ENCODE measurements at regions not wholly inside any gene's neighbourhood (a gene's known extent, or its start where the extent isn't known, plus 50 kb on each side); places are given as distances from the start of the nearest gene placed in this dataset.

DNA sequence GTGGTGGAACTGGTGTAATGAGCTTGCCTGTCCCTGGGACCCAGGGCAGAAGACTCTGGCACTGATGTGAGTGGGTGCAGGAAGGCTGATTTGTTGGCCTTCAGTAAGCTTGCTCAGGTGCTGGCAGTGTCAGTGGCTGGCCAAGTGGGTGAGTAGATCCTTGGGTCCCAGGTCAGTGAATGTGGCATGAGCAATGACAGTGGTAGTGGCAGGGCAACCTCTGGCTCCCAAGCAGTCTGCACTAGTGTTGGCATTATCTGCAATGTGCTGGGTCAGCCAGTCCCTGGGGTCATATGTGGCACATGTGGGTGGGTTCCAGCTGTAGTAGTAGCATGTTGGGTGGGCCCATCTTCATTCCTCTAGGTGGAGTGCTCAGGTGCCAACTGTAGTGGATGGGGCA lies 640.9 kb upstream of the GRM3 start:
- no peak for TF ChIP-seq CTCF (IDR thresholded peaks at IDR 0.05; ENCODE audit: insufficient read depth in 1 of 2, low read depth in 1 of 2, low read length in 1 of 2, severe bottlenecking in 1 of 2, unreplicated experiment in 1 of 2)
- H3K27ac Mint-ChIP-seq (ENCODE audit: unreplicated experiment): no peak overlapping the region
- H3K9me3 Mint-ChIP-seq (ENCODE audit: unreplicated experiment): peaks cover 10% of the 10 kb centered on the region
- Histone ChIP-seq H3K4me1 (no peaks in the 10 kb centered on the region), H3K4me3 (ENCODE audit: low read depth, low read length) (no peak overlapping the region), H3K9me3 (no peaks in the 10 kb centered on the region), H3K36me3 (ENCODE audit: control insufficient read depth, insufficient read depth, low read length) (no peaks in the 10 kb centered on the region), H3K27me3 (replicated peaks; ENCODE audit: control insufficient read depth, insufficient read depth, low read length) (no peaks in the 10 kb centered on the region)
- H3K27me3 Mint-ChIP-seq (ENCODE audit: insufficient read depth, unreplicated experiment): no peaks in the 10 kb centered on the region
- no peaks in the 10 kb centered on the region for H3K4me1 Mint-ChIP-seq (ENCODE audit: low read depth, unreplicated experiment)
- no peak for DNase-seq
- ChIA-PET POLR2A (no interaction called here), CTCF (no interaction called here)
- intact Hi-C loops (cut with micrococcal nuclease; ENCODE audit: unreplicated experiment): no loop called here
- no peak overlapping the region for H3K4me3 Mint-ChIP-seq (ENCODE audit: unreplicated experiment)
- H3K36me3 Mint-ChIP-seq (ENCODE audit: insufficient read depth, unreplicated experiment): no peaks in the 10 kb centered on the region
- BruUV-seq (replicated peaks): no TSS peak

DNA sequence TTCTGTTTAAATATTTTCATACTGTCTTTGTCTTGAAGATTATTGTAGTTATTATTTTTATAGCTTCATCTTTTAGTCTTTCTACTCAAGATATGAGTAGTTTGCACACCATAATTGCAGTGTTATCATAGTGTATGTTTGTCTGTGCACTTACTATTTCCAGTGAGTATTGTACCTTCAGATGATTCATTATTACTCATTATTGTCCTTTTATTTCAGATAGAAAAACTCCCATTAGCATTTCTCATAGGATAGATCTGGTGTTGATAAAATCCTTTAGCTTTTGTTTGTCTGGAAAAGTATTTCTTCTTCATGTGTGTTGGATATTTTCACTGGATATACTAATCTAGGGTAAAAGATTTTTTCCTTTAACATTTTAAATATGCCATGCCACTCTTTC lies 646.2 kb upstream of the GRM3 start:
- Mint-ChIP-seq H3K36me3 (ENCODE audit: insufficient read depth, unreplicated experiment) (no peaks in the 10 kb centered on the region), H3K4me1 (ENCODE audit: low read depth, unreplicated experiment) (no peaks in the 10 kb centered on the region), H3K27me3 (ENCODE audit: insufficient read depth, unreplicated experiment) (no peaks in the 10 kb centered on the region), H3K9me3 (ENCODE audit: unreplicated experiment) (peaks cover 20% of the 10 kb centered on the region), H3K4me3 (ENCODE audit: unreplicated experiment) (no peak overlapping the region), H3K27ac (ENCODE audit: unreplicated experiment) (no peak overlapping the region)
- POLR2A ChIA-PET: no interaction called here
- TF ChIP-seq CTCF (IDR thresholded peaks at IDR 0.05; ENCODE audit: insufficient read depth in 1 of 2, low read depth in 1 of 2, low read length in 1 of 2, severe bottlenecking in 1 of 2, unreplicated experiment in 1 of 2): no peak
- Histone ChIP-seq H3K4me1 (no peaks in the 10 kb centered on the region), H3K36me3 (ENCODE audit: control insufficient read depth, insufficient read depth, low read length) (no peaks in the 10 kb centered on the region), H3K9me3 (no peaks in the 10 kb centered on the region), H3K4me3 (ENCODE audit: low read depth, low read length) (no peak overlapping the region), H3K27me3 (replicated peaks; ENCODE audit: control insufficient read depth, insufficient read depth, low read length) (no peaks in the 10 kb centered on the region)
- intact Hi-C loops (cut with micrococcal nuclease; ENCODE audit: unreplicated experiment): no loop called here
- no TSS peak for BruUV-seq (replicated peaks)
- CTCF ChIA-PET: no interaction called here
- no peak for DNase-seq

DNA sequence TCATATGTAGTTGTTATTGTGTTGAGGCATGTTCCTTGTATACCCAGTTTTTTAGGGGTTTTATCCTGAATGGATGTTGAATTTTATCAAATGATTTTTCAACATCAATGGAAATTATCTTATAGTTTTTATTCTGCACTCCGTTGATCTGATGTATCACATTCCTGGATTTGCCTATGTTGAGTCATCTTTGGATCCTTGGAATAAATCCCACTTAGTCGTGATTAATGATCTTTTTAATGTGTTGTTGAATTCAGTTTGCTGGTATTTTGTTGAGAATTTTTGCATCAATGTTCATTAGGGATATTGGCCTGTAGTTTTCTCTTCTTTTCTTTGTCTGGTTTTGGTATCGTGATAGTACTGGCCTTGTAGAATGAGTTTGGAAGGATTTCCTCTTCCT lies 648.6 kb upstream of the GRM3 start:
- H3K4me1 ChIP-seq: no peaks in the 10 kb centered on the region
- Mint-ChIP-seq H3K4me1 (ENCODE audit: low read depth, unreplicated experiment) (no peaks in the 10 kb centered on the region), H3K4me3 (ENCODE audit: unreplicated experiment) (no peak overlapping the region), H3K27ac (ENCODE audit: unreplicated experiment) (no peak overlapping the region), H3K27me3 (ENCODE audit: insufficient read depth, unreplicated experiment) (no peaks in the 10 kb centered on the region), H3K9me3 (ENCODE audit: unreplicated experiment) (peaks cover 17% of the 10 kb centered on the region), H3K36me3 (ENCODE audit: insufficient read depth, unreplicated experiment) (peaks cover 5% of the 10 kb centered on the region)
- no peak for DNase-seq
- H3K36me3 ChIP-seq (ENCODE audit: control insufficient read depth, insufficient read depth, low read length): no peaks in the 10 kb centered on the region
- TF ChIP-seq CTCF (IDR thresholded peaks at IDR 0.05; ENCODE audit: insufficient read depth in 1 of 2, low read depth in 1 of 2, low read length in 1 of 2, severe bottlenecking in 1 of 2, unreplicated experiment in 1 of 2): no peak
- no peaks in the 10 kb centered on the region for H3K9me3 ChIP-seq
- intact Hi-C loops (cut with micrococcal nuclease; ENCODE audit: unreplicated experiment): no loop called here
- no peak overlapping the region for H3K4me3 ChIP-seq (ENCODE audit: low read depth, low read length)
- ChIA-PET CTCF (no interaction called here), POLR2A (no interaction called here)
- no peaks in the 10 kb centered on the region for H3K27me3 ChIP-seq (replicated peaks; ENCODE audit: control insufficient read depth, insufficient read depth, low read length)
- no TSS peak for BruUV-seq (replicated peaks)

Measured in Caco-2 (cell line).